Astrocyte of the cerebellum (primary cell): ENCODE measurements at regions not wholly inside any gene's neighbourhood (a gene's known extent, or its start where the extent isn't known, plus 50 kb on each side); places are given as distances from the start of the nearest gene placed in this dataset.
A peak's percentile ranks its signal among the peaks of the same experiment; 100 is the strongest.

ENCODE experiments used
- DNase-seq: peaks from one replicate; pipeline ENCODE4 v3.0.0-alpha.2; 2011; ENCODE audit warnings: low read depth
- H3K4me3 ChIP-seq: 2 replicates; pipeline ENCODE4 v1.5.1; 2011; ENCODE audit warnings: mild to moderate bottlenecking, low read depth, low read length, moderate library complexity
- CTCF ChIP-seq: IDR thresholded peaks from 2 replicates; pipeline ENCODE4 v1.5.1; 2012; ENCODE audit warnings: low read length, low read depth, moderate library complexity, mild to moderate bottlenecking; ENCODE audit errors: missing control alignments
- in situ Hi-C: cut with HindIII; loops from 2 replicates; pipeline ENCODE4 v1.10.0; 2017; ENCODE audit warnings: low sequenced_read_pairs

DNA sequence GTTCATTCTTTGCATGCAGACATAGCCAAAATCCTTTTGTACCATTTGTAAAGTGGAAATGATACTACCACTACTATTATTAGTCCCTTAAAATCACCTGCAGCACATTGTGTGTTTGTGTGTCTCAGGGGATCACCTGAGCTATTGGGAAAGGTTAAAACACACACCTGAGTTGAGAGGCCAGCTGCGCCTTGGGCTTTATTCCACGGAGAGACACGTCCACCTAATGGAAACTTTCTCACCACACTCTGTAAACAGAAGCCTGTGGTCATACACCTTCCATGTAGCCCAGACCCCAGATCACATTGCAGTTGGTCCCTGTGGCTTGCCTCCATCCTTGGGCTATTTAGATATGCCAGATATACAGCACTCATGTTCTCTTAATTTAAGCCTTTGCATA, 81.8 kb upstream of the SH3BP4 start:
- no peak for TF ChIP-seq CTCF
- DNase-seq: no peak
- in situ Hi-C loops: no loop called here
- no peak overlapping the region for H3K4me3 ChIP-seq

DNA sequence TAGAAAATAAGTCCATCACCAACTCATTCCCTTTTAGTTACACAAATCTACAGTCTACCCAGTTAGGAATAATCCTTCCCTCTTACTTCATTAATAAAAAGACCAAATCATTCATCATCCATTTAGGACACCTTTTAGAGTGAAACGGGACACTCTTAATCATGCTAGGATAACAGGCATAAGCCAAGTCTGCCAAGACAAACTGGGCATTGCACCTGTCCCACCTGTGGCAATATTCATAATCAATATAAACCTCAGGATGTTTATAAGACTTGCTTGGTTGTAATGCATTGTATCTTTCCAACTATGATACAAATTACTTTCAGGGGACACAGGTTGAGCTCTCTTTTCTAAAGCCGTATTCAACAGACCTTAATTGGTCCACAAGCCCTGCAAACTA, 82.7 kb upstream of the SH3BP4 start:
- no peak for TF ChIP-seq CTCF
- DNase-seq: no peak
- in situ Hi-C loops: no loop called here
- H3K4me3 ChIP-seq: no peak overlapping the region

- TF ChIP-seq CTCF: no peak
- no peak for DNase-seq
- H3K4me3 ChIP-seq: no peak overlapping the region
- in situ Hi-C loops: no loop called here
Observed at GRCh38 chr2:234867882-234868285, 83.9 kb upstream of the SH3BP4 start.

DNA sequence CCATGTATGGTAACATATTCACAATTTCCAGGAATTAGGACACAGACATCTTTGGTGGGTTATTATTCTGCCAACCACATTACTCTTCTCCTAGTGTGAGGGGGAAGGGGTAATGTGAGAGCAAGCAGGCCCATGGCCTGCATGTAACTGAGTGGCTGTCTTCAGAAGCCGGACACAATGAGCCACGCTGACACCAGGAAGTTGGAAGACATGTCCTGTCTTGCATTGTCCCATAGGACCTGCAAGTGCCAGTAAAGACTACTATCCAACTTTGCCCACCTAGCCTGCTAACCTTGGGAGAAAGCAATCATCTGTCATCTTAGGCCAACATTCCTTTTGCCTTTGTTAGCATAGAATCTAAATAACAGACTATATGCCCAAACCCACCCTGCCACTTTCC, 86.2 kb upstream of the SH3BP4 start:
- no peak overlapping the region for H3K4me3 ChIP-seq
- in situ Hi-C loops: no loop called here
- DNase-seq: no peak
- TF ChIP-seq CTCF: no peak

DNA sequence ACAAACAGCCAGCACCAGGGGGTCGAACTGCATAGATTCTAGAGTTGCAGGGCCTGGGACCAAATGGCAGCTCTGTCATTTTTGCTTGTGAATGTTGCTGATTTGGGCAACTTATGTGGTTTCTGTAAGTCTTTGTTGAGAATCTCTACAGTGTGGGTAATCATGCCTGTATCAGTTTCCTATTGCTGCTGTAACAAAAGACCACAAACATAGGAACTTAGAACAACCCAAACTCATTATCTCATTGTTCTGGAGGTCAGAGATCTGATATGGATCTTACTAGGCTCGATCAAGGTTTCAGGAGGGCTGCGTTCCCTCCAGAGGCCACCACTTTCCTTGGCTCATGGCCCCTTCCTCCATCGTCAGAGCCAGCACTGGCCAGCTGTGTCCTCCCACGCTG, 86.8 kb upstream of the SH3BP4 start:
- TF ChIP-seq CTCF: no peak
- no peak for DNase-seq
- in situ Hi-C loops: no loop called here
- H3K4me3 ChIP-seq: no peak overlapping the region

GRCh38 chr2:234864506-234864905, 87.3 kb upstream of the SH3BP4 start:
- no peak overlapping the region for H3K4me3 ChIP-seq
- no peak for DNase-seq
- TF ChIP-seq CTCF: no peak
- in situ Hi-C loops: no loop called here

- H3K4me3 ChIP-seq: no peak overlapping the region
- TF ChIP-seq CTCF: no peak
- in situ Hi-C loops: no loop called here
- DNase-seq: peak; percentile 34
Observed at GRCh38 chr2:234863043-234863934, 88.5 kb upstream of the SH3BP4 start.
